ENCODE measurements at regions not wholly inside any gene's neighbourhood (a gene's known extent, or its start where the extent isn't known, plus 50 kb on each side); places are given as distances from the start of the nearest gene placed in this dataset.

DNA sequence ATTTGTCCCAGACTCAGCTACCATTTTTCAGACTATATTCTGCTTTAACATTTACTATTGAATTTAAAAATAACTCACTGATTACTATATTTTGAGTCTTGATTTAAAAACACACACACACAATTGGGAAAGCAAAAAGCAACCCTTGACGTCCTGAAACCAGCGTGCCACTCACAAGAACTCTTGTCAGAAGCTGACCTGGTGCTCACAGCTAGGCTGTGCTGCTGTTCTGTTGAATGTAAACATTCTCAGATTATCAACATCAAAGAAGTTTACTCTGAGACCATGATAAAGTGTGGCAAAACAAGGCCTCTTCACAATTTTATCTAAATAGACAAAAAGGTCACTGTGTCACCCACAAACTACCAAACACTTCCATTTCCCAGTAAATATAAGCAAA, 62.6 kb upstream of the CACNA2D1 start:
- TF ChIP-seq CTCF (IDR thresholded peaks at IDR 0.05): no peak
- no peak for TF ChIP-seq POLR2A (IDR thresholded peaks at IDR 0.05)
